GM12864 (cell line): ENCODE measurements at regions not wholly inside any gene's neighbourhood (a gene's known extent, or its start where the extent isn't known, plus 50 kb on each side); places are given as distances from the start of the nearest gene placed in this dataset.

Source experiments
- DNase-seq: peaks from one replicate; pipeline ENCODE4 v3.0.0-alpha.2; 2011; ENCODE audit warnings: low read depth
- H3K4me3 ChIP-seq: 2 replicates; pipeline ENCODE4 v1.5.1; 2011; ENCODE audit warnings: mild to moderate bottlenecking, low read depth, low read length, control low read depth
- TF ChIP-seq, protein P1 (sequence below): IDR thresholded peaks from 2 replicates; pipeline ENCODE4 v1.5.1; 2011; ENCODE audit warnings: low read depth, mild to moderate bottlenecking, moderate library complexity, low read length, control low read depth, inconsistent platforms; ENCODE audit errors: missing control alignments

DNA sequence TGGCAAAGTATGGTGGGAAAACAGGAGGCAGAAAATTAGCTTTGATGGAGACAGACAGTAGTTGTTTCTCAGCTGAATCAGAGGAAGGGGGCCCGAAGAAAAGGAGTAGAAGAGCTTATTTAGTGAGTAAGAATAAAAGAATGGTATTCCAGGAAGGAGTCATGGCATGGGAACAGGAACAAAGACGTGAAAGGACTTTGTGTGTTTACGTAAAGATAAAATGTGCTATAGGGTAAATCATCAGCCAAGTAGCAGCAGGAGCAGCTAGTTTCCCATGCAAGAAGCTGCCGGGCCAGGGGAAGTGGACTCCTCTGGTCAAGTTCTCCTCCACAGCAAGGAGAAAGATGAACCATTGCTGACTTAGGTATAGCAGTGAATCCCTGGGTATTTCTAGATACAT, 454.5 kb downstream of the HINT1 start:
- TF ChIP-seq, protein P1, sequence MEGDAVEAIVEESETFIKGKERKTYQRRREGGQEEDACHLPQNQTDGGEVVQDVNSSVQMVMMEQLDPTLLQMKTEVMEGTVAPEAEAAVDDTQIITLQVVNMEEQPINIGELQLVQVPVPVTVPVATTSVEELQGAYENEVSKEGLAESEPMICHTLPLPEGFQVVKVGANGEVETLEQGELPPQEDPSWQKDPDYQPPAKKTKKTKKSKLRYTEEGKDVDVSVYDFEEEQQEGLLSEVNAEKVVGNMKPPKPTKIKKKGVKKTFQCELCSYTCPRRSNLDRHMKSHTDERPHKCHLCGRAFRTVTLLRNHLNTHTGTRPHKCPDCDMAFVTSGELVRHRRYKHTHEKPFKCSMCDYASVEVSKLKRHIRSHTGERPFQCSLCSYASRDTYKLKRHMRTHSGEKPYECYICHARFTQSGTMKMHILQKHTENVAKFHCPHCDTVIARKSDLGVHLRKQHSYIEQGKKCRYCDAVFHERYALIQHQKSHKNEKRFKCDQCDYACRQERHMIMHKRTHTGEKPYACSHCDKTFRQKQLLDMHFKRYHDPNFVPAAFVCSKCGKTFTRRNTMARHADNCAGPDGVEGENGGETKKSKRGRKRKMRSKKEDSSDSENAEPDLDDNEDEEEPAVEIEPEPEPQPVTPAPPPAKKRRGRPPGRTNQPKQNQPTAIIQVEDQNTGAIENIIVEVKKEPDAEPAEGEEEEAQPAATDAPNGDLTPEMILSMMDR: no peak
- DNase-seq: no peak
- H3K4me3 ChIP-seq: no peak overlapping the region

DNA sequence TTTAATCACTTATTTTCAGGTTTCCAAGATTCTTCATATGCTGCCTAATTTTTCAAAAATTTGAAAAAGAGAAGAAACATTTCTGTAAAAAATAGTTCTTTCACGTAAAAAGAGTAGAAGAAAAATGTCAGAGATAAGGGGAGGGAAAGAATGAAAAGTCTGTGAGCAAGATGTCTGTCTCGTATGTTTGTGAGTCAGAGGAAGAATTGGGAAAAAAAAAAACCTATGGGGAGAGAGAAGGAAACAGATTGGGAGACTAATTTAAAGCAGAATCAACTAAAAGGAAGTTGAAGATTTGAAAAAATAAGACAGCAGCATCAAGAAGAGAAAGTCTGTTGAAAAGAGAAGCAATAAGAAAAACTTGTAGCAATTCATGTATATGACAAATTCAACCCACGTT, 456.3 kb downstream of the HINT1 start:
- no peak overlapping the region for H3K4me3 ChIP-seq
- DNase-seq: no peak
- TF ChIP-seq, protein P1: no peak

DNA sequence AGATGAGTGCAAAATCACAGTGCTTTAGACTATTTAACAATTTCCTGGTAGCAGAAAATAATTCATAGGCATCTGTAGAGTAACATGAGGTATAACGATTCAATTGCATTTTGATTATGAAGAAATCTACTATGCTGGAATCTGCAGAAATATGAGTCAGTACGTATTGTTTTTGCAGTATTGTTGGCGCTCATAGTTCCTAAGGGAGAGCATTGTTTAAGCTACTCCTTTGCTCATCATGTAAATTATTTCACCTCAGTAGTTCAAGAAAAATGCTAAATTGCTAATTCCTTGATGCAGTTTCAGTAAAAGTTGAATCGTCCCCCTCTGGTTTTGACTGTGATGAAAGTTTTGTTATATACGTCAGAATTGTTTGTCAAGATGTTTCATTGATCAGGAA, 458.4 kb downstream of the HINT1 start:
- TF ChIP-seq, protein P1: no peak
- DNase-seq: no peak
- H3K4me3 ChIP-seq: no peak overlapping the region

DNA sequence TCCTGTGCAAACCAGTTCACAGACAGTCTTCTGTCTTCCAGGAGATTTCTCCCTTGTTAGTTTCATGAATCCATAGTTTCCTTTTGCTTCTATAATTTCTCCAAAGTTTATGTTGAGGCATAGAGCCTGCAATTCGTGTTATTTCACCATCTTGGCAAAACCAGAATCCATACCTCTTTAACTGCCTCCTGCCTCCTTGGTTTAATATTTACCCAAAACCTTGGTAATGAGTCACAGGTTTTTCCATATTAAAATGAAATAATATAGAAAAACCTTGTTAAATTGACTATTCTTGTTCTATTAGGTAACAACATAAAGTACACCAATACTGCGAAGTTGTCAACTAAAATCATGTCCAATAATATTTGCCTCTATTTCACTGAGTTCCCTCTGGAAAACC, 459.7 kb downstream of the HINT1 start:
- DNase-seq: no peak
- no peak overlapping the region for H3K4me3 ChIP-seq
- TF ChIP-seq, protein P1: no peak

DNA sequence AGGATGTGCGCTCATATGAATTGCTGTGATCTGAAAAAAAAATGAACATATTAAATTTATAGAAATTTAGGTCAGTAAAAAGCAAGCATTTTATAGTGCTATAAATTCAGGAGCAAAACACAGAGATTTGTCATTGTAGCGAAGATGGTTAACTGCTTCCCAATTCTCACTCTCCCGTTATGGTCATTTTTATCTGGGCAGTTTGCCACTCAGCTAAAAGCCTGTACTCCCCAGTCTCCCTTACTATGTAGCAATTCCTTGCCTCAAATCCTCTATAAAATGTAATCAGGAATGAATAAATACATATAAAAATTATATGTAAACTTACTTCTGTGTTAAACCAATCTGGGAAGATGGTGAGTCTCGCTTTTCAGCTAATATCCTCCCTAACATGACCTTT, 471.5 kb downstream of the HINT1 start:
- DNase-seq: no peak
- TF ChIP-seq, protein P1: no peak
- H3K4me3 ChIP-seq: no peak overlapping the region

DNA sequence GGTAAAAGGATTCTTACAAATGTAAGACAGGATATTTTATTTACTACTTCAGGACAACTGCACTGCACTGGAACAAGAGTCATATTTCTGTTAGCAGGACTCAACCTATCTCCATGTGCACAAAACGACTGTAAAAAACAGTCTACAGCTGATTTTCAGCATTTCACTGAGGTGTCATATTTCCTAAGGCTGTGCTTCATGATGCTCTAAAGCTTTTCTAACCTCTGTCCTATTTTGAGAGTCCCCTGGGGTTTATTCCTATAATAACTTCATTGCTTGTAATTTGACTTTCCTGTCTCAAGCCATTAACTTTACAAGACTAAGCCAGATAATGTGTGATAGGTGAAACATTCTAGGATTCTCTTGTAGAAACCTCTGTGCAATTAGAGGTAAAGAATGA, 472.3 kb downstream of the HINT1 start:
- TF ChIP-seq, protein P1: no peak
- no peak overlapping the region for H3K4me3 ChIP-seq
- DNase-seq: no peak

DNA sequence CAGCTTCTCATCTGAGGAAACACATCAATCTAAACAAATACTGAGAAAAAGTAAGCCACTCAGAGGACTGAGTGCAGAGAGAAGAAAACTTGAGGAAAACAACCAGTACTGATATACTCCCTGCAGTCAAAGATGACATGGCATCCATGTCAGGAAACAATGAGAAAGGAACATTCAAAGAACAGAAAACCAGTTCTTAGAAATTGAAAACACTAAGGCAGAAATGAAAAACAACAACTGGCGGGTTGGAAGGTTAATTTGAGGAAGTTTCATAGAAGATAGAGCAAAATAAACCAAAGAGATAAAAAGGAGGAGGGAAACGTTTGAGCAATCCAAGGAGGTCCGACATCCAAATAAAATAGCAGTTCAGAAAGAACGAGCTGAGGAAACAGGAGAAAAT, 475.2 kb downstream of the HINT1 start:
- TF ChIP-seq, protein P1: no peak
- no peak overlapping the region for H3K4me3 ChIP-seq
- DNase-seq: no peak
